ENCODE measurements at regions not wholly inside any gene's neighbourhood (a gene's known extent, or its start where the extent isn't known, plus 50 kb on each side); places are given as distances from the start of the nearest gene placed in this dataset.

DNA sequence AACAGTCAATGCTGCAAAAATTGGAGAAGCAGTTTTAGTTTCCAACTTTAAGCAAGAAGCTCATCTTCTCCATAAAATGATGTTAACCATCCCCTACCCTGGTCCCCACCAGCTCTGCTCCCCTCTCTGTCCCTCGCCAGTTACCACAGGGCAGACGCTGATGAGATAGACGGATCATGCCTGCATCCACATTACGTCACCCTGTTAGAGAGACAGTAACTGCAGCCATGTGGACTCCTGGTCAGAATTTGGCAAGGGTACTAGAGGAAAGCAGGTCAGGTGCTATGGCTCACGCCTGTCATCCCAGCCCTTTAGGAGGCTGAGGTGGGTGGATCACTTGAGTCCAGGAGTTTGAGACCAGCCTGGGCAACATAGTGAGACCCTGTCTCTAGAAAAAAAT, 81.9 kb upstream of the FZD8 start:
- H3K4me3 ChIP-seq (ENCODE audit: control insufficient read depth, low read depth, low read length): no peak overlapping the region
- TF ChIP-seq, protein P1, sequence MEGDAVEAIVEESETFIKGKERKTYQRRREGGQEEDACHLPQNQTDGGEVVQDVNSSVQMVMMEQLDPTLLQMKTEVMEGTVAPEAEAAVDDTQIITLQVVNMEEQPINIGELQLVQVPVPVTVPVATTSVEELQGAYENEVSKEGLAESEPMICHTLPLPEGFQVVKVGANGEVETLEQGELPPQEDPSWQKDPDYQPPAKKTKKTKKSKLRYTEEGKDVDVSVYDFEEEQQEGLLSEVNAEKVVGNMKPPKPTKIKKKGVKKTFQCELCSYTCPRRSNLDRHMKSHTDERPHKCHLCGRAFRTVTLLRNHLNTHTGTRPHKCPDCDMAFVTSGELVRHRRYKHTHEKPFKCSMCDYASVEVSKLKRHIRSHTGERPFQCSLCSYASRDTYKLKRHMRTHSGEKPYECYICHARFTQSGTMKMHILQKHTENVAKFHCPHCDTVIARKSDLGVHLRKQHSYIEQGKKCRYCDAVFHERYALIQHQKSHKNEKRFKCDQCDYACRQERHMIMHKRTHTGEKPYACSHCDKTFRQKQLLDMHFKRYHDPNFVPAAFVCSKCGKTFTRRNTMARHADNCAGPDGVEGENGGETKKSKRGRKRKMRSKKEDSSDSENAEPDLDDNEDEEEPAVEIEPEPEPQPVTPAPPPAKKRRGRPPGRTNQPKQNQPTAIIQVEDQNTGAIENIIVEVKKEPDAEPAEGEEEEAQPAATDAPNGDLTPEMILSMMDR (IDR thresholded peaks at IDR 0.05; ENCODE audit: control insufficient read depth, insufficient read depth, low read depth, low read length, missing control alignments): no peak
- DNase-seq (ENCODE audit: low read depth): no peak

DNA sequence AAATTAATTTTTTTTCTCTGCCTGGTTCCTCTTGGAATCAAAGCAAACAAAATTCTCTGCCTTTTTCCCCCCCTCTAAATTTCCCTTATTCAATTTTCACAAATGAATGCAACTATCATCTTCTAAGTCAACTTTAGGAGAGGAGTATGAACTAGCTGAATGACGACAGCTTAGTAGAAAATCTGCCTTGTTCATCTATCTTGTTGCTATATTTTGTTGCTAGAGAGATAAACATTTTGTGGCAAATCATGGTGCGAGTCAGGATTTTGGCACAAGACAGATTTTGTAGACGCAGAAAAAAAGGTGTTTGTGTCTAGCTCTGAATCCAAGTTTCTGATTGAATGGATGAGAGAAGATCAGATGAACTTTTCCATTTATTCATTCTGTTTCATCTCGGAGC, 81.0 kb upstream of the FZD8 start:
- no peak for DNase-seq (ENCODE audit: low read depth)
- TF ChIP-seq, protein P1 (IDR thresholded peaks at IDR 0.05; ENCODE audit: control insufficient read depth, insufficient read depth, low read depth, low read length, missing control alignments): no peak
- H3K4me3 ChIP-seq (ENCODE audit: control insufficient read depth, low read depth, low read length): no peak overlapping the region

DNA sequence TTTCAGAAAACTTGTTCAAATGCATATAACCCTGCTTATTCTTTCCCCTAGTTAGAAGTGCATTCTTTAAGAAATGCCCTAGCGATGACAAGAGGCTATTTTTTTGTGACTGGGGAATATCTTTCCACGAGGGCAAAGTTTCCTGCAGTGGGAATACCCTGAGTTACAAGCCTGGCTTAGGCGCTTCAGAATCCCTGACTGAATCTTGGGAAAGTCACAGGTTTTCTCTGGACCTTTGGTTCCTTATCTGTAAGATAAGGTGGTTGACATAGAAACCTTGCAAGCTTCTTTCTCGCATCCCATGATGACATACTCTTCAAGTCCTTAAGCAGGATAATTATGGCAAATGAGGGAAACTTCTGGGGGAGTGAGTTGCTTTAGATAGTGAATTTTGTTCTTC, 80.5 kb upstream of the FZD8 start:
- TF ChIP-seq, protein P1 (IDR thresholded peaks at IDR 0.05; ENCODE audit: control insufficient read depth, insufficient read depth, low read depth, low read length, missing control alignments): no peak
- H3K4me3 ChIP-seq (ENCODE audit: control insufficient read depth, low read depth, low read length): no peak overlapping the region
- DNase-seq (ENCODE audit: low read depth): no peak

DNA sequence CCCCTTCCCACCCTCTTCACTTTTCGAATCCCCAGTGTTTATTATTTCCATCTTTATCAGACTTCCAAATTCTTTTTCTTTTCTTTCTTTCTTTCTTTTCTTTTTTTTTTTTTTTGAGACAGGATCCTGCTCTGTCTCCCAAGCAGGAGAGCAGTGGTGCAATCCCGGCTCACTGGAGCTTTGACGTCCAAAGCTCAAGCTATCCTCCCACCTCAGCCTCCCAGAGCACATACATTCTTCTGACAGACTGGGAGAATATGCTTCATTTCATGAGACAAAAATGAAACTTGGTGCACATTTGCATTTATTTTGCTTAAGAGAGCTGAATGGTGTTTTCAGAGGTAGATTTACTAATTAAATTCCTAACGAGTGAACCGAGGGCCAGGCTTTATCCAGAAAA, 80.1 kb upstream of the FZD8 start:
- TF ChIP-seq, protein P1 (IDR thresholded peaks at IDR 0.05; ENCODE audit: control insufficient read depth, insufficient read depth, low read depth, low read length, missing control alignments): no peak
- DNase-seq (ENCODE audit: low read depth): no peak
- H3K4me3 ChIP-seq (ENCODE audit: control insufficient read depth, low read depth, low read length): no peak overlapping the region

DNA sequence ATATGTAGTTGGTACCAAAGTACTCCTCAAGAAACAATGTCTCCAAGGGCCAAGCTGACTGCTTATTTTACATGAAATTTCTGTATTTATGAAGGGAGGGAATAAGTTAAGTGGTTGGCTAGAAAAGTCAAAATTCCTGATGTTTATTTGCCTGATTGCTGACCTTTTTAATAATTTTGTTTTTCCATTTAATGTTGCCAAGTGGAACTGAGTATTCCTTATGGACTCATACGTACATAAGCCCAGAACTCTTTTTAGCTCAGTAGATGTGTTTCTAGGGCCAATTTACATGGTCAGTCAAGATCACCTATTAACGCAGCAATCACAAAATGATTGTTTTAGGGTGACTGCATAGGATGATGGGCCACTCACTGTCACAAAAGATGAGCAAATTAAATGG, 78.3 kb upstream of the FZD8 start:
- DNase-seq (ENCODE audit: low read depth): no peak
- TF ChIP-seq, protein P1 (IDR thresholded peaks at IDR 0.05; ENCODE audit: control insufficient read depth, insufficient read depth, low read depth, low read length, missing control alignments): no peak
- no peak overlapping the region for H3K4me3 ChIP-seq (ENCODE audit: control insufficient read depth, low read depth, low read length)

DNA sequence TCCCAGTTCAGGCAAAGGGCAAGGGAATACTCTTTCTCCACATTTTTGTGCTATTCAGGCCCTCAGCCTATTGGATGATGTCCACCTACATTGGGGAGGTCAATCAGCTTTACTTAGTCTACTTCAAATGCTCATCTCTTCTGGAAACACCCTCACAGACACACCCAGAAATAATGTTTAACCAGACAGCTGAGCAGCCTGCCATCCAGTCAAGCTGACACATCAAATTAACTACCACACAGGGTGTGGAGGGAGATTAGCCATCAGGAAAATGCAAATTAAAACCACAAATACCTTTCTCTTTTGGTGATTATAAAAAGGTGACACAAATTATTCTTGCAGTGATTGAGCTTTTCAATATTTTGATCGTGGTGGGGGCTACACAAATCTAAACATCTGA, 74.7 kb upstream of the FZD8 start:
- DNase-seq (ENCODE audit: low read depth): no peak
- TF ChIP-seq, protein P1 (IDR thresholded peaks at IDR 0.05; ENCODE audit: control insufficient read depth, insufficient read depth, low read depth, low read length, missing control alignments): no peak
- no peak overlapping the region for H3K4me3 ChIP-seq (ENCODE audit: control insufficient read depth, low read depth, low read length)

DNA sequence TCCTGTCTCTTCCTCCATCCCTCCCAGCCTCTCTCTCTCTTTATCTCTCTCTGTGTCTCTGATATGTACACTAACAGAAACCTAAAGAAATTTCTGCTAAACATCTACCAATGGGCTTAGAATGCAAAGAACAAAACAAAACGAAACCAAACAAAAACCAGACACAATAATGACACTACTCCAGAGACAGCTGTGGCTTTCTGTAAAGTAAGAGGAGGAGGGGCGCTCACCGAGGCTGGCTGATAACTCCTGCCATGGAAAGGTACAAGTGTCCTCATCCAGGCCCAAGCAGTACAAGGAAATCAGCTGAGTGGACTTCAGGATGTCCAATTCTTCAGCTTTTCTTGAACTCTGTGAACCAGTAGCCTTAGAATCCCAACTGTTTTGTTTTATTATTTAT, 70.4 kb upstream of the FZD8 start:
- no peak overlapping the region for H3K4me3 ChIP-seq (ENCODE audit: control insufficient read depth, low read depth, low read length)
- TF ChIP-seq, protein P1 (IDR thresholded peaks at IDR 0.05; ENCODE audit: control insufficient read depth, insufficient read depth, low read depth, low read length, missing control alignments): no peak
- no peak for DNase-seq (ENCODE audit: low read depth)
